GM12873 (cell line): ENCODE measurements at regions not wholly inside any gene's neighbourhood (a gene's known extent, or its start where the extent isn't known, plus 50 kb on each side); places are given as distances from the start of the nearest gene placed in this dataset.

ENCODE experiments used
- TF ChIP-seq, protein P1 (sequence below): IDR thresholded peaks from 2 replicates; pipeline ENCODE4 v1.5.1; 2012; ENCODE audit warnings: low read depth, mild to moderate bottlenecking, moderate library complexity, low read length, control low read depth; ENCODE audit not compliant: insufficient read depth; ENCODE audit errors: missing control alignments

DNA sequence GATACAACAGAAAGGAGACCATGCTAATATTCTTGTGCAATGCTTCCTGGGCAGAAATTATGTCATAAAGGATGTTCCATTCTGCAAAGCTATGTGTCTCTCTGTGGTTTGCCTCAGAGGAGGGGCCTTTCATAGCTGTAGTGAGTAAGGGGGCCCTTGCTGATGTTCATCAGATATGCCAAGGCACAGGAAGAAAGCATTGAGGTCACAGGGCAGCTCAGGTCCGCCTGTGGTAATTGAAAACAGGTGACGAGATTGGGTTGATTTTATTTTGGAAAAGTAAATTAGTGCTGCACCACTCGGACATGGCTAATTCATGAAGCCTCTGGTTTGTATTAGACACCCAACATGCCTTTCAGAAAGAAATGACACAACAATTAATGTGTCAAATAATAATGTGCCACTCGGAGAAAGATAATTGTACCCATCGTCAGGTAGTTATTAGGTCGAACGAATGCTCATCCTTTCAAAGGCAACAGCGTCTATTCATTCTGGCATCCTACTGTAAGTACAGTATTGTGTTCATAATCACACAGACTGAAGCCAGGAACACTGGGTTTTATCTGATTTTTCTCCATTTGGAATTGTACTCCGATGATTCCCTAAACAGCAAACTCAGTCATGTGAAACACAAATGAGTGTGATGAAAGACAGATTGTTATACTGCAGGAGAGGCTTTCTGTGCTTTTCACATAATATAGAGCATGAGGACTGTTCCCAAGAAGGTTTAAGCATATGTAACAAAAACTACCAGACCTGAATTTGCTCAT, 421.6 kb upstream of the KLF12 start:
- TF ChIP-seq, protein P1, sequence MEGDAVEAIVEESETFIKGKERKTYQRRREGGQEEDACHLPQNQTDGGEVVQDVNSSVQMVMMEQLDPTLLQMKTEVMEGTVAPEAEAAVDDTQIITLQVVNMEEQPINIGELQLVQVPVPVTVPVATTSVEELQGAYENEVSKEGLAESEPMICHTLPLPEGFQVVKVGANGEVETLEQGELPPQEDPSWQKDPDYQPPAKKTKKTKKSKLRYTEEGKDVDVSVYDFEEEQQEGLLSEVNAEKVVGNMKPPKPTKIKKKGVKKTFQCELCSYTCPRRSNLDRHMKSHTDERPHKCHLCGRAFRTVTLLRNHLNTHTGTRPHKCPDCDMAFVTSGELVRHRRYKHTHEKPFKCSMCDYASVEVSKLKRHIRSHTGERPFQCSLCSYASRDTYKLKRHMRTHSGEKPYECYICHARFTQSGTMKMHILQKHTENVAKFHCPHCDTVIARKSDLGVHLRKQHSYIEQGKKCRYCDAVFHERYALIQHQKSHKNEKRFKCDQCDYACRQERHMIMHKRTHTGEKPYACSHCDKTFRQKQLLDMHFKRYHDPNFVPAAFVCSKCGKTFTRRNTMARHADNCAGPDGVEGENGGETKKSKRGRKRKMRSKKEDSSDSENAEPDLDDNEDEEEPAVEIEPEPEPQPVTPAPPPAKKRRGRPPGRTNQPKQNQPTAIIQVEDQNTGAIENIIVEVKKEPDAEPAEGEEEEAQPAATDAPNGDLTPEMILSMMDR, result no peak

DNA sequence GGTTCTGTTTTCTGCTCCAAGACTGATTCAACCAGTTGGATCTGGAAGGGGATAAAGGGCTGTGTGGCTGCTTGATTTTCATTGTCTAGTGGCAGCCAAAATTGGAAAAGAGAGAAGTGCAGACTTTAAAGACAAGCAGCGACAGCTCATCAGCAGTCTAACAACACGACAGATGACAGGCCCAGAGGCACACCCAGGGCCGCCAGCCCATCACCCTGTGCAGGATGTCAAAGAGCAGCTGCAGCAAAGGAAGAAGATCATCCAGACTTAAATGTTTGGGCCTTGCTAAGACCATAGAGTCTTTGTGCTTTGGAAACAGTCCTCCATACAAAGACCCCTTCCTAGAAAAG, 421.0 kb upstream of the KLF12 start:
- TF ChIP-seq, protein P1, result no peak

DNA sequence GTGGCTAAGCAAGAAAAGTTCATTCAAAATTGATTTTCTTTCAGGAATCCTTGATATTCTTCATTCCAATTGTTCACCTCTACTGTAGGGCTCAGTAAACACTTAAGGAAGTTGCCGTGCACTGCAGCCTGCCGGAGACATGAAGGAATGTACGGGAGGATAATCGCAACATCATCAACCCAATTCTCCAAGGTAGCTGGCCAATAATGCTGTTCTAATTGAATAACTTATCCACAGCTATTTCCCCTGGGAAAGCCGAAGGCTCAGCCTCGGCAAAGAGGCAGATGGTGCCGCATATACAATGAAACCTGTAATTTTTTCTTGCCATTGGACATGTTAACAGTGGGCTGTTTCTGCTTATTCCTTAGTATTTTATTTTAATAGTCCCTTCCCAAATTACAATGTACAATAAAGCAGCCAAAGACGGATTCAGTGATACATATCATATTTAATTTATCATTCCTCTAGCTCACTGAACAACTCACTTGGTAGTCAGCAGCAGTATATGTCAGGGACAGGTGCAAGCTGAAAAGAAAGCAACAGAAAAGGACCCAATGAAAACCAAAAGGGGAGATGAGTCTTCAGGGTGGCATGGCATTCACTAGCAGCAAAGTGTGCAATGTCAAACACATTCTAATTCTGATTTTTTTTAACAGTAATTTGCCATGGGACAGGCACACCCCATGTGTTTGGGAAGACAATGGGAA, 420.5 kb upstream of the KLF12 start:
- TF ChIP-seq, protein P1, result no peak

DNA sequence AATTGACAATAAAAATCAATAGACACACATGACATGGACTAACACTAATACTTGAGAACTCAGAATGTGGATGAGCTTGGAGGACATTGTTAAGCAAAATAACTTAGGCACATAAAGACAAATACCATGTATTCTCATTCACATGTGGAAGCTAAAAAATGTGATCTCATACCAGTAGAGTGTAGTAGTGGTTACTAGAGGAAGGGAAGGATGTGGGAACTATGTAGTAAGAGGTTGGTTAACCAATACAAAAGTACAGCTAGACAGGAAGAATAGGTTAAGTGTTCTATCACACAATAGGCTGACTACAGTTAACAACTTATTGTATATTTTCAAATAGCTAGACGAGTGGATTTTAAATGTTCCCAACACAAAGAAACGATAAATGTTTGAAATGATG, 415.8 kb upstream of the KLF12 start:
- TF ChIP-seq, protein P1, result no peak

DNA sequence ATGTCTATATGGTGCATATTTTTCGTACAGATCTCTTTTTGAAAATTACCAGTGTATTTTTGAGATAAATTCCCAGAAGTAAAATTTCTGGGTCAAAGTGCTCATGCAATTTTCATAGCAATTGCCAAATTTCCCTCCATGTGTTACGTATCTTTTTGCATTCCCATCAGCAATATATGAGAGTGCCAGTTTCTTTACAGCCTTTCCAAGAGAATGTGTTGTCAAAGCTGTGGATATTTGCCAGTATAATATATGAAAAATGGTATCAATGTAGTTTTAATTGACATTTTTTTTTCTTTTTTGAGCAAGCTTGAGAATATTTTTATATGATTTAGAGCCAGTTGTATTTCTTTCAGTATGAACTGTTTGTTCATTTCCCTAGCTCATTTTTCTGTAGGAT, 399.0 kb upstream of the KLF12 start:
- TF ChIP-seq, protein P1, result no peak

DNA sequence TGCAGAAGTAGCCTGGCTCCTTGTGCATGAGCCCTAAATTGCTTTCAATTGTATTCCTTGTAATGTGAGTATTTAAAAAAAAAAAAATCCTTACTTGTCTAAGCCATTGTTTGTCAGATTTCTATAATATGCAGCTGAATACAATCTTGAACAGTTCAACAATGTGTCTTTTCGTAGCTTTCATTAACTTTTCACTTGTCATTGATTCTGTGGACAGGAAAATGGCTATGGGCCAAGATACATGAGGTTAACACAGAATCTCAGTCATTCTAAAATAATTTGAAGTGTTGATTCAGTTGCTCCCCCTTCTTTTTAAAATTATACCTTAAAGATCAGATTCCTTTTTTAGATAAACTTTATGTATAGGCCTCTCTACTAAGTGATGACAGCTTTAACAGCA, 395.8 kb upstream of the KLF12 start:
- TF ChIP-seq, protein P1, result no peak

DNA sequence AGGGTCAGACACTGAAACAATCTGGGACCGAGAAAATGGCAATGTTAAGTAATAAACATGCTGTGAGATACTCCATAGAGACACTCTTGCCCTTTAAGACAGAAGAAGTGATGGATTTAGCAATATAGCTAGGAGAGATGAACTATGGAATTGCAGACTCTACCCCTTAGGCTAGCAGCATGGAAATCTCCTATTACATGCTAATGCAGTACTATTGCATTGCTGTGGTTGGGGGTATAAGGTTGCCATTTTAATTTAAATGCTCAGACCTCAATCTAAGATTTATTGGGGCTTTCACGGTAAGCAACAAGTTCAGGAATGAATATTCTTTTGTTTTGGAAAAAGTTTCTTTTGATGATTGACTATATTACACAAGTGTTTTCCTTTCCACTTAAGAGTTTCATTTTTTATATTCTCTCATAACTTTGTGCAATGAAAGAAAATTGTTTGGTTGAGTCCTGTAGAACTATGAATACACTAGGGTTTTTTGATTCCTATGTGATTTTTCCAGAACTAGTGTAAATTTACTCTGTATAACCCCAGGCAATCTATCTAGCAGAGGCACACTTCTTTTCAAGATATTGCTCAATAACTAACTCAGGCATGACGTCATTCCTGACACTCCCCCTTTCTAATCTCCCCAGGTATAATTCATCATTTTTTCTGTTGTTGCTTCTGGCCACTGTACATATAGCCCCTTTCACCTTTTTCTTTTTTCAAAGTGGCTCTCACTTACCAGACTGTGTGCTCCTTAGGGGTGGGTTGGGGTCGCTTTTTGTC, 394.7 kb upstream of the KLF12 start:
- TF ChIP-seq, protein P1, result no peak
